ENCODE measurements at regions not wholly inside any gene's neighbourhood (a gene's known extent, or its start where the extent isn't known, plus 50 kb on each side); places are given as distances from the start of the nearest gene placed in this dataset.

- H3K27me3 ChIP-seq (ENCODE audit: insufficient read depth, low read length, poor library complexity, severe bottlenecking): no peaks in the 10 kb centered on the region
- no peaks in the 10 kb centered on the region for H3K79me2 ChIP-seq (ENCODE audit: insufficient read depth, low read length)
- no peaks in the 10 kb centered on the region for H3F3A ChIP-seq (ENCODE audit: low read depth)
- H3K9me2 ChIP-seq (replicated peaks; ENCODE audit: low read depth, low read length): no peaks in the 10 kb centered on the region
- H3K4me3 ChIP-seq (ENCODE audit: low read length, poor library complexity, severe bottlenecking): no peak overlapping the region
- H2AFZ ChIP-seq (ENCODE audit: low read length): no peak overlapping the region
- H3K4me1 ChIP-seq (ENCODE audit: insufficient read depth, low read length, poor library complexity, severe bottlenecking): no peaks in the 10 kb centered on the region
- no peak overlapping the region for H3K4me2 ChIP-seq (ENCODE audit: low read depth, low read length, poor library complexity, severe bottlenecking)
- H3K9me3 ChIP-seq (ENCODE audit: insufficient read depth, low read depth, low read length): no peaks in the 10 kb centered on the region
- no peak overlapping the region for H3K9ac ChIP-seq (ENCODE audit: low read depth, low read length, poor library complexity, severe bottlenecking)
- no peak for TF ChIP-seq CTCF (conservative IDR thresholded peaks at IDR 0.05; ENCODE audit: low read length)
- no peak for TF ChIP-seq EZH2phosphoT487 (IDR thresholded peaks at IDR 0.05; ENCODE audit: borderline replicate concordance)
- H4K20me1 ChIP-seq (ENCODE audit: insufficient read depth, low read length, poor library complexity, severe bottlenecking): no peaks in the 10 kb centered on the region
- no peaks in the 10 kb centered on the region for H3K36me3 ChIP-seq (ENCODE audit: insufficient read depth, low read length)
Measured at GRCh38 chr4:166309286-166309685, 436.2 kb downstream of the TLL1 start.

GRCh38 chr4:166311169-166311568 is 438.1 kb downstream of the TLL1 start:
- Histone ChIP-seq H3K9me2 (replicated peaks; ENCODE audit: low read depth, low read length) (no peaks in the 10 kb centered on the region), H3F3A (ENCODE audit: low read depth) (no peaks in the 10 kb centered on the region), H2AFZ (ENCODE audit: low read length) (no peak overlapping the region), H3K36me3 (ENCODE audit: insufficient read depth, low read length) (no peaks in the 10 kb centered on the region), H4K20me1 (ENCODE audit: insufficient read depth, low read length, poor library complexity, severe bottlenecking) (no peaks in the 10 kb centered on the region), H3K4me1 (ENCODE audit: insufficient read depth, low read length, poor library complexity, severe bottlenecking) (no peaks in the 10 kb centered on the region), H3K4me3 (ENCODE audit: low read length, poor library complexity, severe bottlenecking) (no peak overlapping the region), H3K79me2 (ENCODE audit: insufficient read depth, low read length) (no peaks in the 10 kb centered on the region), H3K4me2 (ENCODE audit: low read depth, low read length, poor library complexity, severe bottlenecking) (no peak overlapping the region), H3K9me3 (ENCODE audit: insufficient read depth, low read depth, low read length) (no peaks in the 10 kb centered on the region), H3K9ac (ENCODE audit: low read depth, low read length, poor library complexity, severe bottlenecking) (no peak overlapping the region), H3K27me3 (ENCODE audit: insufficient read depth, low read length, poor library complexity, severe bottlenecking) (no peaks in the 10 kb centered on the region)
- TF ChIP-seq CTCF (conservative IDR thresholded peaks at IDR 0.05; ENCODE audit: low read length) (no peak), EZH2phosphoT487 (IDR thresholded peaks at IDR 0.05; ENCODE audit: borderline replicate concordance) (no peak)

GRCh38 chr4:166312166-166312565 is 439.1 kb downstream of the TLL1 start:
- Histone ChIP-seq H3K9me2 (replicated peaks; ENCODE audit: low read depth, low read length) (no peaks in the 10 kb centered on the region), H3K9me3 (ENCODE audit: insufficient read depth, low read depth, low read length) (no peaks in the 10 kb centered on the region)

More at GRCh38 chr4:166312166-166312565, 439.1 kb downstream of the TLL1 start:
- Histone ChIP-seq H3K4me1 (ENCODE audit: insufficient read depth, low read length, poor library complexity, severe bottlenecking) (no peaks in the 10 kb centered on the region), H3F3A (ENCODE audit: low read depth) (no peaks in the 10 kb centered on the region), H4K20me1 (ENCODE audit: insufficient read depth, low read length, poor library complexity, severe bottlenecking) (no peaks in the 10 kb centered on the region), H3K9ac (ENCODE audit: low read depth, low read length, poor library complexity, severe bottlenecking) (no peak overlapping the region), H3K27me3 (ENCODE audit: insufficient read depth, low read length, poor library complexity, severe bottlenecking) (no peaks in the 10 kb centered on the region), H3K4me3 (ENCODE audit: low read length, poor library complexity, severe bottlenecking) (no peak overlapping the region), H3K79me2 (ENCODE audit: insufficient read depth, low read length) (no peaks in the 10 kb centered on the region), H2AFZ (ENCODE audit: low read length) (no peak overlapping the region), H3K36me3 (ENCODE audit: insufficient read depth, low read length) (no peaks in the 10 kb centered on the region), H3K4me2 (ENCODE audit: low read depth, low read length, poor library complexity, severe bottlenecking) (no peak overlapping the region)
- TF ChIP-seq CTCF (conservative IDR thresholded peaks at IDR 0.05; ENCODE audit: low read length): no peak
- TF ChIP-seq EZH2phosphoT487 (IDR thresholded peaks at IDR 0.05; ENCODE audit: borderline replicate concordance): no peak
